ENCODE measurements at regions not wholly inside any gene's neighbourhood (a gene's known extent, or its start where the extent isn't known, plus 50 kb on each side); places are given as distances from the start of the nearest gene placed in this dataset.

DNA sequence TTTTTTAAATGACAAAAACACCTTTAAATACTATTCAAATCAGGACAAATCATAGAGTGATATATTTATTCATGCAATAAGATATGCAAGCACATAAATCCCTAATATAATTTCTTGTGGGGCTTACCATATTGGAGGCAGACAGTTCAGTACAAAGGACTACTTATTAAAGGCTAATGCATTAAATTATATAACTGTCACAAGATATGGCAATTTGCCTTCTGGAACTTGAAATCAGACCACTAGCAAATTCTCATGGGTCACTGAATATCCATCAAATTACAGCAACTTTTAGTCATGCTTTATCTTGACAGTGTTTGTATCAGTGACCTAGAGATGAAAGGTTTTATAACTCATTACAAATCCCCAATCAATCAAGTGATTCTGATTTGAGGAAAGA lies 54.1 kb upstream of the NCAM2 start:
- no peaks in the 10 kb centered on the region for H3K36me3 ChIP-seq (replicated peaks; ENCODE audit: insufficient read depth, low read length)
- no peak for DNase-seq
- H3K9ac ChIP-seq (ENCODE audit: low read length) = no peak overlapping the region
- no peaks in the 10 kb centered on the region for H3K9me3 ChIP-seq (replicated peaks; ENCODE audit: insufficient read depth, low read length)
- no peak overlapping the region for H3K4me2 ChIP-seq (ENCODE audit: low read depth, low read length)
- H2AFZ ChIP-seq (ENCODE audit: low read length) = no peak overlapping the region
- no peaks in the 10 kb centered on the region for H4K20me1 ChIP-seq (ENCODE audit: insufficient read depth, low read length)
- H3K79me2 ChIP-seq (ENCODE audit: low read length) = no peaks in the 10 kb centered on the region
- H3F3A ChIP-seq (ENCODE audit: insufficient read depth, low read length) = no peaks in the 10 kb centered on the region
- H3K27ac ChIP-seq (ENCODE audit: low read length) = no peak overlapping the region
- TF ChIP-seq, protein P1, sequence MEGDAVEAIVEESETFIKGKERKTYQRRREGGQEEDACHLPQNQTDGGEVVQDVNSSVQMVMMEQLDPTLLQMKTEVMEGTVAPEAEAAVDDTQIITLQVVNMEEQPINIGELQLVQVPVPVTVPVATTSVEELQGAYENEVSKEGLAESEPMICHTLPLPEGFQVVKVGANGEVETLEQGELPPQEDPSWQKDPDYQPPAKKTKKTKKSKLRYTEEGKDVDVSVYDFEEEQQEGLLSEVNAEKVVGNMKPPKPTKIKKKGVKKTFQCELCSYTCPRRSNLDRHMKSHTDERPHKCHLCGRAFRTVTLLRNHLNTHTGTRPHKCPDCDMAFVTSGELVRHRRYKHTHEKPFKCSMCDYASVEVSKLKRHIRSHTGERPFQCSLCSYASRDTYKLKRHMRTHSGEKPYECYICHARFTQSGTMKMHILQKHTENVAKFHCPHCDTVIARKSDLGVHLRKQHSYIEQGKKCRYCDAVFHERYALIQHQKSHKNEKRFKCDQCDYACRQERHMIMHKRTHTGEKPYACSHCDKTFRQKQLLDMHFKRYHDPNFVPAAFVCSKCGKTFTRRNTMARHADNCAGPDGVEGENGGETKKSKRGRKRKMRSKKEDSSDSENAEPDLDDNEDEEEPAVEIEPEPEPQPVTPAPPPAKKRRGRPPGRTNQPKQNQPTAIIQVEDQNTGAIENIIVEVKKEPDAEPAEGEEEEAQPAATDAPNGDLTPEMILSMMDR (IDR thresholded peaks at IDR 0.05; ENCODE audit: low read length) = no peak
- TF ChIP-seq EZH2phosphoT487 (IDR thresholded peaks at IDR 0.05; ENCODE audit: low read length) (no peak), EZH2 (optimal IDR thresholded peaks at IDR 0.05; ENCODE audit: low read depth, low read length) (no peak)
- H3K4me1 ChIP-seq (ENCODE audit: low read length) = no peaks in the 10 kb centered on the region
- no peak overlapping the region for H3K4me3 ChIP-seq (ENCODE audit: low read length)
- no peaks in the 10 kb centered on the region for H3K9me2 ChIP-seq (replicated peaks; ENCODE audit: insufficient read depth, low read length)
- no peaks in the 10 kb centered on the region for H3K27me3 ChIP-seq (replicated peaks; ENCODE audit: insufficient read depth, low read length)

- Histone ChIP-seq H3K4me2 (ENCODE audit: low read depth, low read length) (no peak overlapping the region), H3K27me3 (replicated peaks; ENCODE audit: insufficient read depth, low read length) (no peaks in the 10 kb centered on the region), H2AFZ (ENCODE audit: low read length) (no peak overlapping the region), H3K9me3 (replicated peaks; ENCODE audit: insufficient read depth, low read length) (no peaks in the 10 kb centered on the region), H3K79me2 (ENCODE audit: low read length) (no peaks in the 10 kb centered on the region), H3F3A (ENCODE audit: insufficient read depth, low read length) (no peaks in the 10 kb centered on the region), H3K4me1 (ENCODE audit: low read length) (no peaks in the 10 kb centered on the region), H3K36me3 (replicated peaks; ENCODE audit: insufficient read depth, low read length) (no peaks in the 10 kb centered on the region), H3K9ac (ENCODE audit: low read length) (no peak overlapping the region), H3K27ac (ENCODE audit: low read length) (no peak overlapping the region), H4K20me1 (ENCODE audit: insufficient read depth, low read length) (no peaks in the 10 kb centered on the region), H3K4me3 (ENCODE audit: low read length) (no peak overlapping the region), H3K9me2 (replicated peaks; ENCODE audit: insufficient read depth, low read length) (no peaks in the 10 kb centered on the region)
- DNase-seq = no peak
- TF ChIP-seq EZH2 (optimal IDR thresholded peaks at IDR 0.05; ENCODE audit: low read depth, low read length) (no peak), EZH2phosphoT487 (IDR thresholded peaks at IDR 0.05; ENCODE audit: low read length) (no peak)
- TF ChIP-seq, protein P1 (IDR thresholded peaks at IDR 0.05; ENCODE audit: low read length) = no peak
These were observed 51.5 kb upstream of the NCAM2 start for GRCh38 chr21:20946701-20947100.

All from MM.1S (cell line).